HCT116 (cell line): ENCODE measurements at regions not wholly inside any gene's neighbourhood (a gene's known extent, or its start where the extent isn't known, plus 50 kb on each side); places are given as distances from the start of the nearest gene placed in this dataset.

ENCODE experiments used
- EZH2 ChIP-seq: fragments of 200-600 bp; sonication (generic); IDR thresholded peaks from 2 replicates; pipeline ENCODE4 v1.6.1; 2017; ENCODE audit warnings: antibody characterized with exemption, mixed run types
- JUND ChIP-seq: IDR thresholded peaks from 2 replicates; pipeline ENCODE4 v1.6.1; 2012
- POLR2A ChIP-seq: IDR thresholded peaks from 2 replicates; pipeline ENCODE4 v1.7.0; 2011; ENCODE audit warnings: borderline replicate concordance; ENCODE audit not compliant: insufficient read depth, insufficient read length; ENCODE audit errors: extremely low read depth
- POLR2AphosphoS5 ChIP-seq: IDR thresholded peaks from 2 replicates; pipeline ENCODE4 v1.6.1; 2011; ENCODE audit warnings: mild to moderate bottlenecking, low read depth, low read length, moderate library complexity
- SP1 ChIP-seq: IDR thresholded peaks from 2 replicates; pipeline ENCODE4 v1.6.1; 2012; ENCODE audit warnings: low read depth
- ZFX ChIP-seq: fragments of 450-650 bp; IDR thresholded peaks from 2 replicates; pipeline ENCODE4 v1.6.1; 2017
- ZNF274 ChIP-seq: fragments of 200-500 bp; sonication (Bioruptor generic); IDR thresholded peaks from 2 replicates; pipeline ENCODE4 v1.6.1; 2014; ENCODE audit warnings: mild to moderate bottlenecking, low read depth, low read length, inconsistent platforms
- TF ChIP-seq, protein P1 (sequence below), 3 experiments: fragments of 200-600 bp in 1 of 3; sonication (generic) in 1 of 3; IDR thresholded peaks in 2 of 3; conservative IDR thresholded peaks in 1 of 3; 2 replicates each; pipeline ENCODE4 v1.5.1; 2012 to 2017; ENCODE audit warnings: low read depth in 2 of 3, low read length in 2 of 3, antibody characterized with exemption in 1 of 3, borderline replicate concordance in 1 of 3, control low read depth in 1 of 3, mild to moderate bottlenecking in 1 of 3, mixed read lengths in 1 of 3, mixed run types in 1 of 3, moderate library complexity in 1 of 3; ENCODE audit not compliant: insufficient read depth in 1 of 3

DNA sequence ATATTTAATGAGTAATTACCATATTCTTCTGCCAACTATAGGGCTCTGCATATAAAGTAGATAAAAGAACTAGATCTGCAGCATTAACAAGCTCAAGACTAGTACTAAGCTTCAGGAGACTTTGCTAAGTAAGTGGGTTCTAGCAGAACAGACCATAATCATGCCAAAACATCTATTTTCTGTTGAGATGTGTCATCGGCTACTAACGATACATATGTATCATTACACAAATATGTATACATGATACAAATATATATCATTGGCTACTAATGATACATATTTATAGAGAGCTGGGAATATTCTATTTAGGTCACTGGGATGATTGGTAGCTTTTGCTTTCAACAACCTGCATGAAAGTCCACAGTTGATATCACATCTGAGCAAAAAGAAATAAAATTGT, 185.8 kb upstream of the DCBLD2 start:
- TF ChIP-seq, protein P1, sequence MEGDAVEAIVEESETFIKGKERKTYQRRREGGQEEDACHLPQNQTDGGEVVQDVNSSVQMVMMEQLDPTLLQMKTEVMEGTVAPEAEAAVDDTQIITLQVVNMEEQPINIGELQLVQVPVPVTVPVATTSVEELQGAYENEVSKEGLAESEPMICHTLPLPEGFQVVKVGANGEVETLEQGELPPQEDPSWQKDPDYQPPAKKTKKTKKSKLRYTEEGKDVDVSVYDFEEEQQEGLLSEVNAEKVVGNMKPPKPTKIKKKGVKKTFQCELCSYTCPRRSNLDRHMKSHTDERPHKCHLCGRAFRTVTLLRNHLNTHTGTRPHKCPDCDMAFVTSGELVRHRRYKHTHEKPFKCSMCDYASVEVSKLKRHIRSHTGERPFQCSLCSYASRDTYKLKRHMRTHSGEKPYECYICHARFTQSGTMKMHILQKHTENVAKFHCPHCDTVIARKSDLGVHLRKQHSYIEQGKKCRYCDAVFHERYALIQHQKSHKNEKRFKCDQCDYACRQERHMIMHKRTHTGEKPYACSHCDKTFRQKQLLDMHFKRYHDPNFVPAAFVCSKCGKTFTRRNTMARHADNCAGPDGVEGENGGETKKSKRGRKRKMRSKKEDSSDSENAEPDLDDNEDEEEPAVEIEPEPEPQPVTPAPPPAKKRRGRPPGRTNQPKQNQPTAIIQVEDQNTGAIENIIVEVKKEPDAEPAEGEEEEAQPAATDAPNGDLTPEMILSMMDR (IDR thresholded peaks at IDR 0.05 in 2 of 3, conservative IDR thresholded peaks at IDR 0.05 in 1 of 3; ENCODE audit: borderline replicate concordance in 1 of 3, insufficient read depth in 1 of 3, low read depth in 2 of 3, low read length in 2 of 3): no peak
- TF ChIP-seq ZFX (no peak), JUND (no peak), SP1 (no peak), EZH2 (no peak), POLR2AphosphoS5 (no peak), ZNF274 (no peak), POLR2A (no peak)
